Activated T-helper 2 cell treated with anti-CD3 and anti-CD28 coated beads, Interferon-gamma antibody, Interleukin-2, Interleukin-4, amounts not matched to agents 10 μg/mL and 5 μg/mL and 100 μg/mL, durations not matched to agents 14 hours and 24 hours and 36 hours (primary cell): ENCODE measurements at regions not wholly inside any gene's neighbourhood (a gene's known extent, or its start where the extent isn't known, plus 50 kb on each side); places are given as distances from the start of the nearest gene placed in this dataset.
"Not testable (repeated sequence)": the region's sequence is repeated elsewhere in the genome, so short reads cannot be mapped to it uniquely, and the experiment has no call there.

Experiments used
- DNase-seq: peaks from one replicate; pipeline ENCODE4 v3.0.0; 2021; ENCODE audit warnings: low spot score
- H3K27ac Mint-ChIP-seq: one replicate; pipeline ENCODE4 v1.8.0; 2021; ENCODE audit warnings: mixed read lengths
- H3K27me3 Mint-ChIP-seq: one replicate; pipeline ENCODE4 v1.8.0; 2021; ENCODE audit warnings: low read depth, mixed read lengths
- H3K36me3 Mint-ChIP-seq: one replicate; pipeline ENCODE4 v1.8.0; 2021; ENCODE audit warnings: low read depth, mixed read lengths
- H3K4me1 Mint-ChIP-seq: one replicate; pipeline ENCODE4 v1.8.0; 2021; ENCODE audit warnings: low read depth, mixed read lengths
- H3K4me3 Mint-ChIP-seq: one replicate; pipeline ENCODE4 v1.8.0; 2021; ENCODE audit warnings: low read depth, mild to moderate bottlenecking, moderate library complexity, mixed read lengths
- H3K9me3 Mint-ChIP-seq: one replicate; pipeline ENCODE4 v1.8.0; 2021; ENCODE audit warnings: mixed read lengths
- intact Hi-C: fragments of 100-400 bp; cut with micrococcal nuclease; formaldehyde crosslinking; loops from one replicate; pipeline ENCODE4 v1.15.1; 2023

DNA sequence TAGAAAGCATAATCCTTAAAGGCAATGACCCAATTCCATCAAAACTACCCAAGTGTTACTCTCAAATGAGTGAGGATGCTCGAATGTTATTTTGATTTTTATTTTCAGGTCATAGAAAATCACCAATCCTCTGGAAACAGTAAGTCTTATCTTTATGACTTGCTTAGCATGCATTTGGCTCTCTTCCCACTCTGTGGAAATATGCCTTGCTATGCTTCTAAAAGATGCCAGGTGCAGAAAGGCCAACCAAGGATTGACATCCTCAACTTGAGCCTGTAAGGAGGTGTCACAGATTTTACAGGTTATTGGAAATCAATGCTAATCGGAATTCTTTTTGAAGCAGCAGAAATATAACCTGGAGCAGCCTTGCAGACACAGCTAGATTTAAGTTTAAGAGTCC, 543.9 kb upstream of the LINC00305 start:
- intact Hi-C loops: no loop called here
- no peak for DNase-seq
- peaks cover 16% of the 10 kb centered on the region for H3K9me3 Mint-ChIP-seq
- no peak overlapping the region for H3K4me3 Mint-ChIP-seq
- H3K4me1 Mint-ChIP-seq: no peaks in the 10 kb centered on the region
- no peak overlapping the region for H3K27ac Mint-ChIP-seq
- H3K27me3 Mint-ChIP-seq: no peaks in the 10 kb centered on the region
- H3K36me3 Mint-ChIP-seq: no peaks in the 10 kb centered on the region

DNA sequence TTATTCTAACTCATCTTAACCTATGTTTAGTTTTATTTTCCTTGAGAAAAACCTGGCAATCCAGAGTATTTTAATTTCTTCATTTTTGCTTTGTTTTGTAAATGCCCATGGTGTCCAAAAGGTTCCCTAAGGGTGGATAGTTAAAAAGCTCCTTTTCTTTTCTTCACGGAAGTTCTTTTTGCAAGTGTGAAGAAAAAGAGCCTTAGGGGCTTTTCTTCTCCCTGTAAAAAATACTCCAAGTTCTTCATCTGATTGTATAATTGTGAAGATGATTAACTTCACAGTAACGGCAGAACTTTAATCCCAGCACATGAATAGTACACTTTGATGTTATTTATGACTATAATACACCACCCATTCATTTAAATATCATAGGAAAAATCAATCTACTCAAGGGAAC, 530.2 kb upstream of the LINC00305 start:
- Mint-ChIP-seq H3K27me3 (no peaks in the 10 kb centered on the region), H3K27ac (no peak overlapping the region), H3K4me1 (no peaks in the 10 kb centered on the region), H3K36me3 (no peaks in the 10 kb centered on the region), H3K9me3 (peaks cover 37% of the 10 kb centered on the region), H3K4me3 (no peak overlapping the region)
- DNase-seq: no peak
- intact Hi-C loops: no loop called here

DNA sequence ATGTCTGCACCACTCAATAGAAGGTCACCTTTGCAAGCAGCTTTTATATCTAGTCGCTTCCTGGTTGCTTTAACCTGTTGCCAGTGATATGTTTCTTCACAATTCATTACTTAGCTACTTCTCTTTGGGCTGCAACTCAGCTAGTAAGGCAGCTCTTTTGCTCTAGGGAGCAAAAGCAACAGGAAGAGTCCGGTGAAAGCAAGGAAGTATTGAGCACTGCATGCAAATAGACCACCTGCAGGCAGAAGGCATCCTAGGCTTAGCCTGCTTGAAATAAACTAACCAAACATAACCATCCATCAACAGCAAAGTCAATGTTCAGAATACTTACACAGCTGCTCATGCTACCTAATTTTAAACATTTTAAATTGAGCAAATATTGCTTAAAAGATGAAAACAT, 529.2 kb upstream of the LINC00305 start:
- no peak overlapping the region for H3K4me3 Mint-ChIP-seq
- no peak overlapping the region for H3K27ac Mint-ChIP-seq
- no peak for DNase-seq
- H3K36me3 Mint-ChIP-seq: no peaks in the 10 kb centered on the region
- H3K9me3 Mint-ChIP-seq: peaks cover 32% of the 10 kb centered on the region
- intact Hi-C loops: no loop called here
- H3K4me1 Mint-ChIP-seq: no peaks in the 10 kb centered on the region
- no peaks in the 10 kb centered on the region for H3K27me3 Mint-ChIP-seq

DNA sequence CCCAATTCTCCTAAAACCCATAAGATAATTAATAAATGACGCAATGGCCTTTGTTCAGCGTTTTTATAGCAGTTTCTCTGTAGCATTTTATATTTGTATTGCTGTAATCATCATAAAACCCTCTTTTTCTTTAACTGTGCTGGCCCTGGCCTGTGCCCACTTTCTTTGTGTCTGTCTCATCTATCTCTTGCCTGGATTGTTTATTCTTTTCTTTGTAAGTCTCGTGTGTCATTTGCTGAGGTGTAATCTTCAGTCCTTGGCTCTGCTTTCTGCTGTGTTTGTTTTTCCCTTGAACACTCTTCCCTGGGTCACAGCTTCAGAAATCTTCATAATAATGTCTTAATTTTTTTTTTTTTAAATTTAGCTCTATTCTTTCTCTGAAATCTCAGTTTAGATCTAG, 525.8 kb upstream of the LINC00305 start:
- Mint-ChIP-seq H3K4me1 (no peaks in the 10 kb centered on the region), H3K9me3 (peaks cover 22% of the 10 kb centered on the region), H3K27ac (no peak overlapping the region), H3K27me3 (no peaks in the 10 kb centered on the region), H3K4me3 (no peak overlapping the region), H3K36me3 (no peaks in the 10 kb centered on the region)
- intact Hi-C loops: no loop called here
- DNase-seq: no peak

DNA sequence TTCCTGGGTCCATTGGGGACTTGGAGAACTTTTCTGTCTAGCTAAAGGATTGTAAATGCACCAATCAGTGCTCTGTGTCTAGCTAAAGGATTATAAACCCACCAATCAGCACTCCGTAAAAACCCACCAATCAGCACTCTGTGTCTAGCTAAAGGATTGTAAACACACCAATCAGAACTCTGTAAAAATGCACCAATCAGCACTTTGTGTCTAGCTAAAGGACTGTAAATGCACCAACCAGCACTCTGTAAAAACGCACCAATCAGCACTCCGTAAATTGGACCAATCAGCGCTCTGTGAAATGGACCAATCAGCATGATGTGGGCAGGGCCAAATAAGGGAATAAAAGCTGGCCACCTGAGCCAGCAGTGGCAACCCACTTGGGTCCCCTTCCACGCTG, 522.4 kb upstream of the LINC00305 start:
- DNase-seq, intact Hi-C loops, H3K4me3 Mint-ChIP-seq, H3K4me1 Mint-ChIP-seq, H3K27ac Mint-ChIP-seq, H3K36me3 Mint-ChIP-seq, H3K27me3 Mint-ChIP-seq: not testable (repeated sequence)
- peaks cover 34% of the 10 kb centered on the region for H3K9me3 Mint-ChIP-seq

DNA sequence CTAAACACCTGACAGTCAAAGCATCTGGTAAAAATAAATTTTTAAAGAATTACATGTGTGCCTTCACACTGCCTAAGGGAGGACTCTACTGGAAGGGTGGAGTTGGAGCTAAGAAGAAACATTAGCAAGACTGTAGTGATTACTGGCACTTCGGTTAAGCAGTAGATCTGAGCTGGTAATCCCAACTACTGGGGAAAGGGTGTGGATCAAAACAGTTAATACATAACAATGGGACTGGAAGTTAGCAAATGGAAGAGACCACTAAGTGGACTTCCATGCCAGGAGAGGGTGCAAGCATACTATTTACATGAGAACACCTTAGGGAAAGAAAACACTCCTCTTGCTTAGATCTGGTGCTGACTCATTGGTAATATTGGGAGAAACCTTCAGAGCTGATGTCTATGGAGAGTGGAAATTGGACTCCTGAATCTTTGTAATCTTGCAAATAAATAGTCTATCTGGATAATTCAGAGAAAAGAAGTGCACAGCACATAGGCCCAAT, 519.6 kb upstream of the LINC00305 start:
- Mint-ChIP-seq H3K9me3 (peaks cover 24% of the 10 kb centered on the region), H3K27me3 (no peaks in the 10 kb centered on the region), H3K4me3 (no peak overlapping the region), H3K27ac (no peak overlapping the region), H3K36me3 (no peaks in the 10 kb centered on the region), H3K4me1 (no peaks in the 10 kb centered on the region)
- DNase-seq: no peak
- intact Hi-C loops: no loop called here

DNA sequence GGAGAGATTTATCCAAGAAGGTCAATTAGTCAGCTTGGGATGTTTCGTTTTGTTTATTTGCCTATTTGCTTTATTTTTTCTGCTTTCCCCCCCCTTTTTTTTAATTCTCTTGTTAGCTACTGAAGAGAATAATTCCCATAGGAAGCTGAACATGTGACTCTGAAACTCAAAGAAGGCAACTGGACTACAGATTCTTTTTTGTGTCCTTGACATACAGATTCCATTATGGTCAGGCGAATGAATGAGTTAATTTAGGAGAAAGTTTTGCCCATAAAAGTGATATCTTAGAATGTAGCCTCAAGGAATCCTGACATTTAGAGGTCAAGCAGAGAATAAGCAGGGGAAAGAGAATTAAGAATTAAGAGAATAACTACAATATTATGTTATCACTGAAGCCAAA, 514.2 kb upstream of the LINC00305 start:
- Mint-ChIP-seq H3K36me3 (no peaks in the 10 kb centered on the region), H3K27ac (no peak overlapping the region), H3K4me3 (no peak overlapping the region), H3K27me3 (no peaks in the 10 kb centered on the region), H3K9me3 (peaks cover 30% of the 10 kb centered on the region), H3K4me1 (no peaks in the 10 kb centered on the region)
- intact Hi-C loops: no loop called here
- no peak for DNase-seq

DNA sequence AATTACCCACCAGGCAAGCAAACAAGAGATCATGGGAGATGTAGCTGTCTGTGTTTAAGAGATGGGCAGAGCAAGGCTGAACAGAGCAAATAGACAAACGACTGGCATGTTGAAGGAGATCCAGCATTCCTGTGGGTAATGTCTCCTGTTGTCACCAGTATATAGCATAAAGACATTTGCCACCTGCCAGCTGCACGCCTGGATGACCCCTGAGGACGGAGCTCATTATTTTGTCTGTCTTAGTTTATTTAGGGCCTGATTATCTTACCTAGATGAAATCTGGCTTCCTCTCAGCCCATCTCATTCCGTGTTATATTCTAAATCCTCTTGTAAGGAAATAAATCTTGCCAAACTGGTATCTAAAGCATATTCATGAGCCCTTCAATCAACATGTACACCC, 510.3 kb upstream of the LINC00305 start:
- no peak overlapping the region for H3K4me3 Mint-ChIP-seq
- DNase-seq: no peak
- no peaks in the 10 kb centered on the region for H3K36me3 Mint-ChIP-seq
- no peak overlapping the region for H3K27ac Mint-ChIP-seq
- intact Hi-C loops: no loop called here
- H3K27me3 Mint-ChIP-seq: no peaks in the 10 kb centered on the region
- H3K9me3 Mint-ChIP-seq: peaks cover 35% of the 10 kb centered on the region
- H3K4me1 Mint-ChIP-seq: no peaks in the 10 kb centered on the region

DNA sequence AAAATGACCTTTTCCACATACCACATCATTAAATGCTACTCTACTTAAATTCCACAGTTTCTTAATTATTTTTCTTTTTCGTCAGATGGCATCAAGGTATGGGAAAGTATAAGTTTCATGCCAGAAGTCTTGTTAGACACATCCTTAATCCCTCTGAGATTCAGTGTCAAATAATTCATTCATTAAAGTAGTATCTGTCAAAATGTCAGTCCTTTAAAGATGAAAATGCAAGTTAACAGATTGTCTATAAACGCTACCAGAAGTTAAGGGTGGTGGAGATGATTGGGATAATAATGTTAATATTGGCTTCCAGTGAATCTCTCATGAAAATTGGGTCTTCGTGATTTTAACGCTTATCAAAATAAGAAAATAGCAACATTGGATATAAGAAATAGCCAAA, 504.2 kb upstream of the LINC00305 start:
- Mint-ChIP-seq H3K27me3 (no peaks in the 10 kb centered on the region), H3K36me3 (no peaks in the 10 kb centered on the region), H3K4me1 (no peaks in the 10 kb centered on the region), H3K4me3 (no peak overlapping the region), H3K27ac (no peak overlapping the region), H3K9me3 (peaks cover 23% of the 10 kb centered on the region)
- no peak for DNase-seq
- intact Hi-C loops: no loop called here

DNA sequence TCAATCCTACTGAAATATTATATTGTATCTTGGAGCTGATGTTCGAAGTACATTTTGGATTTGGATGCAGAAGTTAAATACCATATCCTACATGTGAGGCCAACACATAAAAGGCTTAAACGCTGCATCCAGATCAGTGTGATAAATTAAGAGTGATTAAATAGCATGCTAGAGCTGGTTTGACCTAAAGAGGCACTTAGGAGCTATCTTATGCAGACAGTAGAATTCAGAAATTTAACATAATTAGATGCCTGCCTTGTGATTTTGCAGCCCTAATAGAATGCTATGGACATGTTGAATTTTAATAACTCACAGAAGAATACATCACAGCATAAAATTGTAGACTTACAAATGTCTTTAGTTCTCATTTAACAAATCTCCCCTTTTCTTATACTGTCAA, 501.2 kb upstream of the LINC00305 start:
- H3K27ac Mint-ChIP-seq: no peak overlapping the region
- no peaks in the 10 kb centered on the region for H3K36me3 Mint-ChIP-seq
- no peaks in the 10 kb centered on the region for H3K27me3 Mint-ChIP-seq
- no peak for DNase-seq
- no peaks in the 10 kb centered on the region for H3K4me1 Mint-ChIP-seq
- H3K9me3 Mint-ChIP-seq: peaks cover 27% of the 10 kb centered on the region
- no peak overlapping the region for H3K4me3 Mint-ChIP-seq
- intact Hi-C loops: no loop called here

DNA sequence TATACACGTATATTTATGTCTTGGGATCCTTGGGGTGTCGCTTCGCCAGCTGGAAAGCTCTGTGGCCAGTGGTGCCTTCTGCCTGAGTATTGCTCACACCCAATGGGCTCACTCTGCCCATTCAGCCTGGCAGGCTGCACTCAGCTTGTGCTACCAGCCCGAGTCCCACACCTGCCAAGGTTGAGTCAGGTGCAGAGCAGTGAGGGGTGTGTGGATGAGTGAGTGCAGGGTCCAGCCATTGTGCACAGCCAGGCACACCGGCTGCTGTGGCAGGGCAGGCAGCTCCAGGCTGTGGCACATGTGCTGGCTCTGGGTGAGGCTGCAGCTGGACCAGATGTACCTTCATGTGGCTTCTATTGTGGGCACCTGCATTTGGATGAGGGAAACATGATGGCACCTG, 496.9 kb upstream of the LINC00305 start:
- H3K4me3 Mint-ChIP-seq: no peak overlapping the region
- intact Hi-C loops: no loop called here
- no peaks in the 10 kb centered on the region for H3K4me1 Mint-ChIP-seq
- H3K36me3 Mint-ChIP-seq: no peaks in the 10 kb centered on the region
- H3K27ac Mint-ChIP-seq: no peak overlapping the region
- peaks cover 24% of the 10 kb centered on the region for H3K9me3 Mint-ChIP-seq
- no peak for DNase-seq
- H3K27me3 Mint-ChIP-seq: no peaks in the 10 kb centered on the region

DNA sequence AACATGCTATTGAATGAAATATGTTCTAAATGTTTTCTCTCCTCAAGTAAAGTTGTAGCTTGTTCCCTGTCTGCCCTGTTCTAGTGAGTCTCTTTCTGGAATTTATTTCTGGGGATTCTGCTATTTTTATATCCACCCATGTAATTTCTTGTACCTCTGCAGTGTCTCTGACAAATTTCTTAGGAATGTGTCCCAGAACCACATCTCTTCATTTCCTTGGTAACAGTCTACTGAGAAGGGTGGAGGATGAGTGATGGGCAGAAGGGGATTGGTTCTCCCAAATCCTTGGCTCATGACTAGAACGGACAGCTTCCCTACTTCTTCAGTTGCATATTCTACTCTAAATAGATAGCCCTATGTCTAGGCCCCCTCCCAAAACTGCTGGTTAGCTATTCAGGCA, 490.6 kb upstream of the LINC00305 start:
- no peaks in the 10 kb centered on the region for H3K4me1 Mint-ChIP-seq
- intact Hi-C loops: no loop called here
- H3K27me3 Mint-ChIP-seq: no peaks in the 10 kb centered on the region
- no peak overlapping the region for H3K27ac Mint-ChIP-seq
- H3K9me3 Mint-ChIP-seq: peaks cover 28% of the 10 kb centered on the region
- H3K4me3 Mint-ChIP-seq: no peak overlapping the region
- no peak for DNase-seq
- no peaks in the 10 kb centered on the region for H3K36me3 Mint-ChIP-seq

DNA sequence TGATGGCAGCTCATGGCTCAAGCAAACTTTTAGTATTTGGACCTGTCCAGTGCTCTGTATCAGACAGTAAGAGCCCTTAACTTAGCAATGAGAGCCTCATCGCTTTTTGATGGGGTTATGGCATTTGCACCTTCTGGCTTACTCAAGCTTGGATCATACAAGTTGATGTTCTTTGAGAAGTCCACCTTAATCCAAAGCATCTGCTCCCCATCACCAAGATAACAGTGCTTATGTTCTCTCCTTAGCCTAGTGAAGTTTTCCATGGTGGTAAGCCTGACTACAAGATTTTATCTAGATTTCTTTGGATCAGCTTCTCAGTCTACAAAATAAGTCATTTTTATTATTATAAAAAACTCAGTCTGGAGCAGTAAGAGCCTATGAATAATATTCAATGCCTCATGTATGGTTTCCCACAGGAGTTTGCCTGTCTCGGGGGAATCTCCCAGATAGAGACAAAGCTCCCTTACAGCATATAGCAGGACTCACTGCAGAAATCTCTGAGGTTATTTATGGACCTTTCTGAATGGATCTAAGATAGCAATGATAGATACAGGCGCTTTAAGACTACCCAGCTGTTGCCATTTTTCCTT, 472.2 kb upstream of the LINC00305 start:
- Mint-ChIP-seq H3K36me3 (no peaks in the 10 kb centered on the region), H3K27ac (no peak overlapping the region), H3K27me3 (no peaks in the 10 kb centered on the region), H3K4me3 (no peak overlapping the region), H3K9me3 (peaks cover 36% of the 10 kb centered on the region), H3K4me1 (no peaks in the 10 kb centered on the region)
- intact Hi-C loops: no loop called here
- DNase-seq: no peak

DNA sequence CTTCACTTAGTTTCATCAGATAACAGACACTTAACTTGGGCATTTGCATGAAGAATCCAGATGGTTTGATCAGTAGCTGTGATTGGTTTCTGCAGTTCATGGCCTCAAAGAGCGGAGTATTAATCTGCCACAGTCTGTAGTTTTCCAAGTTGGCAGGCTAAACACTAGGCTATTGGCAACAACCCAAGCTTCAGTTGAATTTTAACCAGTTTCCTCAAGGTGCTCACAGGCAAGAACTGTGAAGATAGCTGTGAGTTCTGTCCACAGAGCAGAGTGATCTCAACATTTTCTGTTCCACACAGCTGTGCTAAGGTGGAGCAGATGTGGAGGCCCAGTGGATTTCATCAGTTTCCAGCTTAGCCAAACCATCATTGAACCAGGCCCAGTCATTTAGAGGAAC, 469.5 kb upstream of the LINC00305 start:
- intact Hi-C loops: no loop called here
- Mint-ChIP-seq H3K27me3 (no peaks in the 10 kb centered on the region), H3K4me3 (no peak overlapping the region), H3K9me3 (peaks cover 27% of the 10 kb centered on the region), H3K27ac (no peak overlapping the region), H3K4me1 (no peaks in the 10 kb centered on the region), H3K36me3 (no peaks in the 10 kb centered on the region)
- DNase-seq: no peak
